NCI-H446 (cell line): ENCODE measurements at regions not wholly inside any gene's neighbourhood (a gene's known extent, or its start where the extent isn't known, plus 50 kb on each side); places are given as distances from the start of the nearest gene placed in this dataset.

ENCODE experiments used
- DNase-seq, 2 experiments: peaks; one replicate each; lab custom pipeline; 2025; lab: John Stamatoyannopoulos, UW

DNA sequence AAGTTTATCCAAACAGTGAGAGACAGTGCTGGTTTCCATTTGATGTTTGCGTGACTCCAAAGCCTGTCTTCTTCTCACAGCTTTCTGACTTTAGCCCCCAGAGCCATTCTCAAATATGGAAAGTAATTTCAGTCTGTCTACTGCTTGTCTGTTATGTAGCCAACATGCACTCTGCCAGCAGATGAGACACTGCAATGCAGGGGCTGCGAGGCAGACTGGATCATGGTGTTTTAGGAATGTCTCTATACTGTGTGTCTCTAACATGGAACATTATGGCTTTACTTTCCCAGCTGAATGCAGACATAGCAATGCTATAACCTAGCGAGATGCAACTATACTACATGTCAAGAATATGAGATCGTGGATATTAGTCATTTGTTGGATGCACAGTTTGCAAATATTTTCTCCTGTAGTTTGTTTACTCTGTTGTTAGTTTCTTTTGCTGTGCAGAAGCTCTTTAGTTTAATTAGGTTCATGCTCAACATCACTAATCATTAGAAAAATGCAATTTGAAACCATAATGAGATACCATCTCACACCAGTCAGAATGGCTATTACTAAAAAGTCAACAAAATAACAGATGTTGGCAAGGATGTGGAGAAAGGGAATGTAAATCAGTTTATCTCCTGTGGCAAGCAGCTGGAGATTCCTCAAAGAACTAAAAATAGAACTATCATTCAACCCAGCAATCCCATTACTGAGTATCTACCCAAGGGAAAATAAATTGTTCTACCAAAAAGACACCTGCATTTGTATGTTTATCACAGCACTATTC is 235.8 kb upstream of the TMTC1 start:
- DNase-seq = no peak

DNA sequence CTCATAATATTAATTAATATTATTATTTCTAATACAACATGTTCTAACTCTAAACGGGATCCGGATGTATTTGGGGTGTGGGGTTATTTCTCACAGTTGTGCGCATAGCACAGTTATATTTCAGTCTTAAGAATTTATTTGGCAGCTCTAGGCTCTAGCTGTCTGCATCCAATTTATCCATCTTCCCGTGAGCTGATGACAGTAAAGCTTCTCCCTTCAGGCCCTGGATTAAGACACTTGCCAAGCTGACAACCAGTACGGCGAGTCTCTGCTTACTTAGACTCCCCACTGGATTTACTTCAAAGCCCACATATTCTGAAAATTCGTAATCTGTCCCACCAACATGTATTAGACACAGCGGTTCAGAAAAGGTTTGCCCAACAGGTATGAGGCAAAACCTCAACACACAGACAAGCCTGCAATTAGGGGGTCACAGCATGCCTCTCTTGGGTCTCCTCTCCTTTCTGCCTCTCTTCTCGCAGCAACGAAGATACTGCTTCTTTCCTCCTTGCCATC is 232.9 kb upstream of the TMTC1 start:
- DNase-seq = no peak

DNA sequence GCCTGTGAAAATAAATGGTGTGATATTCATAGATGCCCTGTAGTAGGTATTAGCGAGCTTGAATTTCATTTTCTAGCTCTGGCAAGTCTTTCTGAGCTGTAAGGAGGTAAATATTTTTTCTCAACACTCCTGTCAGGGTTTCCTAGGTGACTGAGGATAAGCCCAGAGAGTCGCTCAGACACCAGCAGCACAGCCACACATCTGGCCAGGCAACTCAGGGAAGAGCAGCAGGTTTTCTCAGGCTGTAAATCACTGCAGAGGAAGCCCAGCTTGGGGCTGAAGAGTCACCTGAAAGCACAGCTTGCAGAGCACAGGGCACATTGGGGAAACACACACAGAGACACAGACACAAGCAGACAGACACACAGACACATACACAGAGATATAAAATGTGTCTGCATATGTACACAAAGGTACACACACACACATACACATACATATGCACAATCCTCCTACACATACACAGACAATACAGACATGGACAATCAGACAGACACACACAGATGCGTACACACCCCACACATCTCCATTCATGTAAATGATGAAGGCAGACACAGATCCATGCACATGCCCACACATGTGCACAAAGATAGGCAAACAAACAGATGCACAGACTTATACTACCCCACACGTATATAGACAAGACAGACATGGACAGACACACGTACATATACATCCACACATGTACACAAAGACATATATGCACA is 232.0 kb upstream of the TMTC1 start:
- DNase-seq = no peak

DNA sequence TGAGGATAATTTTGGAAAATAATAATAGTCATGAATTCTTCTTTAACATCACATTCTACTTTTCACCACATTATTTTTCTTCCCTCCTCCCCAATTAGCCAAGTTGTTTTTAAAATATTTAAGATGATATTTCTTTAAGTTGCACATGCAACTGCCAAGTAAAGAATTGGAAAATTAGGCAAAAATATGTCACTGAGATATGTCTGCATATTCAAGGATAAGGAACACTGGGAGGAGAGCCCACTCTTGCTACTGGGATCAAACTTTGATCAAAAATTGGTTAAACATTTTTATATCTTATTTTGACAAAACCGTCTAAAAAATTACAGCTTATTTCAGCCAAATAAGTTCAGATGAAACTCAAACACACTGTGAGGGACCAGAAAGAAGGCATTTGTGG is 231.2 kb upstream of the TMTC1 start:
- no peak for DNase-seq

DNA sequence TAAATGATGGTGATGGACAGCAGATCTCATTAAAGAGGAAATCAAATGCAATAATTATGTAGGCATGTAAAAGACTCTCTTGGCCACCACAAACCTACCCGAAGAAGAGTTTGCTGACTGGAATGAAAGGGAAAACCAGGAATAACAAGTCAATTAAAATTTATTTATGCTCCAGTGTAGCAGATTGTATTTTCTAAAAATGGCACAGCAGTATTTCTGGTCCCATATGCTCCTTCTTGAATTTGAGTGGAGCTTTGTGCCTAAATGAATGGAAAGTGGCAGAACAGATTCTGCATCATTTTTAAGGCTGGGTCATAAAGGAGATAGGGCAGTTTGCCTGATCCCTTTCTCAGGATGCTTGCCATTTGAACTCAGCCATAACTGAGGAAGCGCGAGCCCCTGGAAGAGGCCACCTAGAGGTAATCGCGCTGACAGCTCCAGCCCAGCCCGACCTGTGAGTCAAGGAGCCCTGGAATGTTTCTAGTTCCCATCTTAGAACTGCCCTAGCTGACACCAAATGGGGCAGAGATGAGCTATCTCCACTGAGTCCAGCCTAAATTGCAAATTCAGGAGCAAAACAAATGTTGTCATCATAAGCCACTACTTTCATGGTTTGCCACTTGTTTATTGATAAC is 229.2 kb upstream of the TMTC1 start:
- DNase-seq = no peak

DNA sequence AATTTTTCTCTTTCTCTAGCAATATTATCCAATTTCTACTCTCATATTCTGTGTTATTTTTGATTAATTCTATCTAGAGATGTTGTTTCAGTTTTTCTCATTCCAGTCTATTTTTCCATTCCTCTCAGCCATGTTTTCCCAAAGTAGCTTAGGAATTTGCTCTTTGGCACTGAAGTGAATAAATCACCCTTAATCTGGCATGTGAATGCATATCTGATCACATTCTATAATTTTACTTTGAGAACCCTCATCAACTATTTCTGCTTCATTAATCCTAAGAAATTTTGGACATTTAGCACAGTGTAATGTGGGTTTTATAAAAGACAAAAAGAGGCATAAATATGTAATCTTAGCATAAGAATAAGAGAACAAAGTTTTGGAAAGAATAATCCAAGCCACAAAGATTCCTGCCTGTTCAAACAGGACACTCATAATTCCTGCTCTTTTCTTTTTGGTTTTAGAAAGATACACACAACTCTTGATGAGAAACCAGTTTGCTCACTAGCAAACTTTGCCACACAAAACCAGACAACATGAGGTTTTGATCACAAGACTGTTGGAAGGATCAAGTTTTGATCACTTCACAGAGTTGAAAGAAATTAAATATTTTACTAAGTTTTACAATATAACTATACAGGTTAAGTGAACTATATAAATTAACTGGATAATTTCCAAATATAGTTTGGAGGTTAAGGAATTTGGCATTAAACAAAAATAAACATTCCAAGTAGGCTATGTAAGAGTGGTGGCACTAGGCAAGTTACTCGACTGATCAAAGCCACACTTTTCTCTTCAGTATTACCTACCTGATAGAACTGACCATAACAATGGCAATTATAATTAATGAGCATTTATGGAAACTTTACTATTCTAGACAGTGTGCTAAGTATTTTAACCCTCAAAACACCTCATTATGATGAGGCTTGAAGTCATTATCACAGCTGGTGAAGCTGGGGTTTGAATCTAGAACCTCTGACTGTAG is 226.6 kb upstream of the TMTC1 start:
- no peak for DNase-seq

DNA sequence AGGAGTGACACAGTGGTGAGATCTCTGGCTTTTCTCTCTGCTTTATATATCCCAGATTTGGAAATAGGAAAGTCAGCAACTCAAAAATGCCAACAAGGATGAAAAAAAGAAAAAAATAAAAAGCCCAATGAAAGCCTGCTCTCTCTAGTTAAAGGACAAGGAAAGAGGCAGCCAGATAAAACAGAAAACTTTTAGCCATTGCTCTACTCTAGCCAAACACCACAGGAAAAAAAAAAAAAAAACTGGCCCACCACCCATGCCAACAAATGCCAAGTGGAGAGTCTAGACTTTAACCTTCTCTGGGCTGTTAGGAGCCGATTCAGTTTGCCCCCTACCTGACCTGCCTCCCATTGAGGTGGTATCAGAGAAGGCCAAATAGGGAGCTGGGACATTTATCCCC is 222.3 kb upstream of the TMTC1 start:
- no peak for DNase-seq

DNA sequence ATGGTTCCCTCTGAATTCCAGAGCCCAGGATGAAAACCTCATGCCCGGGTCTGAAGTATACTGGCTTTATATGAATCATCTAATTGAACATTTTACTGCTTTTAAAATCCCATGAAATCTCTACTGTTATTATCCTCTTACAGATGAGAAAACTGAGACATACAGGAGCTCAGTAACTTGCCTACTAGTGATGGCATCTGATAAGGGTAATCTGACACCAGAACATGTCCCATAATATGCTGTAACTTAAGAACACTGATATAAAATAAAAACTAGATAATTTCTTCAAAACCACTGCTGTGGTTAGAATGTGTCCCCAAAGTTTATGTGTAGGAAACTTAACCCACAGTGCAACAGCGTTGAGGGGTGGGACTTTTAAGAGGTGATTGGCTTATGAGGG is 219.6 kb upstream of the TMTC1 start:
- DNase-seq = no peak

DNA sequence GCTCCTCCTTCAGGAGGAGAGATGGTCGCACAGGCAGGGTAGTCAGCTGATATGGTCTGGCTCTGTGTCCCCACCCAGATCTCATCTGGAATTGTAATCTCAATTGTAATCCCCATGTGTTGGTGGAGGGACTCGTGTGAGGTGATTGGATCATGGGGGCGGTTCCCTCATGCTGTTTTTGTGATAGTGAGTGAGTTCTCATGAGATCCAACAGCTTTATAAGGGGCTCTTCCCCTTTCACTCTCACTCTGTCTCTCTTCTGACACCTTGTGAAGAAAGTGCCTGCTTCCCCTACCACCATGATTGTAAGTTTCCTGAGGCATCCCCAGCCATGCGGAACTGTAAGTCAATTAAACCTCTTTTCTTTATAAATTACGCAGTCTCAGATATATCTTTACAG is 218.9 kb upstream of the TMTC1 start:
- DNase-seq = no peak

DNA sequence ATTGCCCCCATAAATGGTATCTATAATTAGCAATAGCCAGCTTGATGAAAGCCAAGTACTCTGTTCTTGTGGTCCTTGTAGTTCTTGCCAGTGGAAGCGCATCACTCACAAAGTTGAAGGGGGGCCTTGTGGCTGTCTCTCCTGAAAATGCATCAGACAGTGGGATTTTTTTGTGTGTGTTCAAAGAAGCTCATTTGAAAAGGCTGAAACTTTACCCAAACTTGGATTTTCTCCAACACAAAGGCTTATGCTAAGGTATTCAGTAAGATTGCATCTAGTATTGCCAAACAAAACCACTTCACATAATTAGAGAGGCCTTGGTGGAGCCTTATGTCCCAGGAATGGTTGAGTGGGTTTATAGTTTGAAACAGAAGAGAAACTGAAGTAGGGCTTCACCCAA is 216.7 kb upstream of the TMTC1 start:
- peak in 1 of 2 experiments; percentile 62 for DNase-seq

DNA sequence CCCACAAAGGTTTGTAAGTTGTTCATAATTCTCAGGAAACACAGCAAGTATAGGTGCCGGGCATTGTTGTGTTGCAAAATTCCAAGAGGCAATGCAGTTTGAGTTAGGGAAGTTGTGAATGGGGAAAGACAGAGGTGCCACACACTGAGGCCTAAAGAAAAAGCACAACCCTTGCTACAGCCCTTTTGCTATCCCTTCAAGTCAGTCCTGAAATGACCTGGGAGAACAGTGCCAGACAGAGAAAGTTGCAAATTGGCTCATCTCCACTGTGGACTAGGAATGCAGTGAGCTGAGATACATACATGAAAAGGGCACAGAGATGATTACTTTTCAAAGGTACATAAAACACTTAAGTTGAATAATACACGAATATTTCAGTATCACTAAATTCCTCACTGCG is 213.3 kb upstream of the TMTC1 start:
- DNase-seq = no peak

DNA sequence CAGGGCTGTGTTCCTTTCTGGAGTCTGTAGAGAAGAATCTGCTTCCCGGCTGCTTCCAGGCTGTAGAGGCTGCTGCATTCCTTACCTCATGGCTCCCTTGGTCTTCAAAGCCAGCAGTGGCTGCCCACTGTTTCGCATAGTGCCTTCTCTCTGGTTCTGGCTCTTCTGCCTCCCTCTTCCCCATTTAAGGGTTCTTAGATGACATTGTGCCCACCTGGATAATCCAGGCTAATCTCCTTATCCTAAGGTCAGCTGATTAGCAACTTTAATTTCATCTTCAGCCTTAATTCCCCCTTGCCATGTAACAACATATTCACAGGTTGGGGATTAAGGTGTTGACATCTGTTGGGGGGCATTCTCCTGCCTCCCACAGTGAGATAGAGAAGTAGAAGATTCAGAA is 208.6 kb upstream of the TMTC1 start:
- no peak for DNase-seq

DNA sequence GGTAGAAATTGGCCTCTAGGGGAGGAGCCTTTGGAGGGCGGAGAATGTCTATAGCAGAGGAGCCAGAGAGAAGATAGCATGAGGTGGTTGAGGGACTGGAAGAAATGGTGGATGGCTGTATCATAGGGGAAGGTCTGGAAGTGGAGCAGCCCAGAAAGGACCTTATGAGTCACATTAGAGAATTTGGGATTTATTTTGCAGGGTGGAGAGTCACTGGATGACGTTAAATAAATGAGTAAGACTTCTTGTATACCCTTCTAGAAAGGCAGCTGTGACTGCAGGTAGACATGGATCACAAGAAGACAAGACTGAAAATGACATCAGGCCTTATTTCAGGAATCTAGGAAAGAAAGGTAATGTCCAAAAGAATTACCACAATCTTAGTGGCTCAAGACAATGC is 208.2 kb upstream of the TMTC1 start:
- DNase-seq = no peak

DNA sequence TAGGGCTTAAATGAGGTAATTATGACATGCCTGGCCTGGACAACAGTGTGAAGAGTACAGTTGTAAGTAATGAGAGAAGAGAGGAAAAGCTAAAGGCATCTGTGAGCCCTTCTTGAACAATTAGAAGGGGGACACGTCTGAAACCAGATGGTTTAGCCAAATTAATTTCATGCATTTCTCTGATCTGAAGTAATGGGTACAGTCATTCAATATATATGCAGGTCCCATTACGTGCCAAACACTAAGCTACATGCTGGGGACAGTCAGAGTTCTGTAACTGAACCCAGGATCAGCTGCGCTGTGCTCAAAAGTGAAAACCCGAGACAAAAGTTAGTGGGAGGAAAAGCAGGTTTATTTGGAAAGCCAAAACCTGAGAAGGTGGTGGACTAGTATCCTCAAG is 207.2 kb upstream of the TMTC1 start:
- DNase-seq = no peak

DNA sequence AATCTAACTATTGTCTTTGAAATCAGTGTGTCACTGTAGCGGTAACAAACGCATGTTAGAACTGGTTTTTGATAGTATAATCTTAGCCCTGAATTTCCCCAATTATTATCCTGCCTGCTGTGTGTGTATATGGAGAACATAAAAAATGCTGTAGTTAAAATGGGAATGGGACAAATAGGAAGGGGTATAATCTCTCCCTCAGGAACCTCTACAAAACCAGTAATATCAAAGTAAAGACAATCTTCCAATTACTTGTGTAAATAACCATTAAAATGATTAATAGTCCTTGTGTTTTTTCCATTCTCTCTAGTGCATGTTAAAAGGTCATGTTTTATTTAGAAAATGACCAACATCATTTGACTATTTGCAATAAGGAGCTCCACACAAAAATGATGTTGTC is 200.1 kb upstream of the TMTC1 start:
- no peak for DNase-seq

DNA sequence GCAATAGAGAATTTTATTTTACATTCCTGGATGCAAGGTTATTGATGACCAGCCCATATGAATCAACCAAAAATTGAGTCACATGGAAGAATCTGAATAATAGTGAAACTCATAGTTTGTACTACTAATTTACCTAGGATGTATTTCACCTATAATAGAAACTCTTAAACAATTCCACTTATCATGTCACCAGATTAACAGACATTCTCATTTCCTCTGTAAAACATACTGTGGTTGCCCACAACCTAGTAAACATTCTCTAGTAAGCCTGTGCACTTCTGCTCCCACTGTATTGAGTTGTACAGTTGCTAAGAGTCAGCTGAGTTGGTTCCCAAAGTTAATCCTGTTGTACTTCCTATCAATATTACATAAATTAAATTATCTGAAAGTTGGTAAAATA is 196.6 kb upstream of the TMTC1 start:
- DNase-seq = no peak

DNA sequence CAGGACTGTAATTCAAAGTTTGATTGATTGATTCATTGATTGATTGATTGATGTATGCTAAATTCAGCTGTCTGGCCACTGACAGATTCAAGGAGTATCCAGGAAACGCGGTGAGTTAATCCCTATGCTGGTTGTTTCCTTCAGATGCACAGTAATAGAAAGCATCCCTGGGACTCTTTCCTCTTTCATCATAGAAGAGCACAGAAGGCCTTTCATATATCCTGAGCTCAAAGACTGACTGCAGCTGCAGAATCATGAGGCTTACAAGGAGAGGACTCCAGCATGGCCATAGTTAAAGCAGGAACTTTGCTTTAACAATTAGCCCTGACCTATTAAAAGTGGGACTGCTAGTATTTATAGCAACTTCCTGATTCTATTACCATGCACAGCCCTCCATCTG is 187.7 kb upstream of the TMTC1 start:
- no peak for DNase-seq

DNA sequence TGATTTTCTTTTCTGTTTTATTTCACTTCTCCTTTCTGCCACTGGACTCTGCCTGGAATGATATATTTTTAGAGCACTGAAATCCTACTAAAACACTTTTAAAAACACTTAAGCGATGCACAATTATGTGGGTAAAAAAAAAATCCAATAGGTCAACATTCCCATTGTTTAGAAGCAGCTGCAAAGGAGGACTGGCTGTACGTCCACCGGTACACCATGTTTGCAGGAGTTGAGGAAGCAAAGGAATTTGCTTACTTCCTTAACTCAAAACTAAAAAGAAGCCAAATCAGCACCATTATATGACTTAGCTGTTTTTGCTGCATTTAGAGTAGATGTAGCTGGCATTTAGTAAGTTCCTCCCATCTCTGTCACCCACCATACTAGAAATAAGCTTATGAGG is 186.8 kb upstream of the TMTC1 start:
- DNase-seq = no peak

DNA sequence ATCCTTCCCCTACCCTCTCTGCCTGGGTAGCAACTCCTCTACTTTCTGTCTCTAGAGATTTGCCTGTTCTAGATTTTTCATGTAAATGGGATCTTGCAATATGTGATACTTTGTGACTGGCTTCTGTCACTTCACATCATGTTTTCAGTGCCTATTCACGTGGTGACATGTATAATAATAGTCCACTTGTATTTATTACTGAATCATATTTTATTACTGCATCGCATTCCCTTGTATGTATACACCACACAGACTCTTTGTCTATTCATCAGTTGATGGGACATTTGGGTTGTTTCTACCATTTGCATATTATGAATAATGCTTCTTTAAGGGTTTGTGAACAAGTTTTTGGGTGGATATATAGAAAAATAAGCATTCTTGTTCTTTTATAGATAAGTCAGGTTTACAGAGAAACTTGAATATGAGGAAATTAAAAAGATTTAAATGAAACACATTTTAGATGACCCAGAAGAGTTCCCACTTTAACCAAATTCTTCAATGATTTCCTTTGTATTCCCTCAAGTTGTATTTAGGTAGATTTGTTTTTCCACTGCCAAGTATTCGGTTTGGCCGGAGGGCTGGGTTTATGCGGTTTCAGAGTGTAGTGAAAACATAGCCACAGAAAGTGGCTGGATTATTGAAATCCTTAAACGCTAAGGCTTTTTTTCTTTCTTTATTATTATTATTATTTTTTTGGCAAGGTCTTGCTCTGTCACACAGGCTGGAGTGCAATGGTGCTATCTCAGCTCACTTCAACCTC is 178.7 kb upstream of the TMTC1 start:
- DNase-seq = no peak

DNA sequence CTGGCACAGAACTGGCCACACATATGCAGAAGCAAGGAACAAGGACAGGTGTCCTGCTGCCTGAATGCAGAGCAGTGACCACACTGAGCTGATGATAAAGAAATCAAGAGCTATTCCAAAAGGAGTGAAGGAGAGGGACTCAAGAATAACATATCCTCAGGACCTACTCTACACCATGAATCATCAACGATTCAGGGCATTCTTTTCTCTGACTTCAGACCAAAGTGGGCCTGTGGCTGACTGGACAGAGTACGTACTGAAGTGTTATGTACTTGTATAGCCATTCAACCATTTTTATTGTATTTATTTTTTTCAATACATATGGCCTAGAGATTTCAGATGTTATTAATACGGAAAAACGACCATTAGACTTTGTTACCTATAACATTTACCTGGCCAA is 177.5 kb upstream of the TMTC1 start:
- no peak for DNase-seq

DNA sequence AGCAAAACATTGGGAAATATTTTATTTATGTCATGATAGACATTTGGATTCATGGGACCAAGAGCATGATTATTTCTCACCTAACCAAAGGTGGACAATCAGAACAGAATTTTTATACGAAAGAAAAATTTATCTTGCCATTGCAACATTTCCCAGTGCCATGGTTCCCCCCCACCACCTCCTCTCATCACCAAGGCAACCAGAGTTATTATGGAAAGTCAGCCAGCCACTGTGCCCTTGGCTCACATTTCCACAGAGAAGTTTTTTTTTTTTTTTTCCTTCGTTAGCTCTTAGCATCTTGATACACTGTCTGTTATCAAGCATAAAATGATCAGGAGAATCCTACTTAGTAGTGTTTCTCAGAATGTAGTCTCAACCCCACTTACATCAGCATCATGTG is 176.4 kb upstream of the TMTC1 start:
- no peak for DNase-seq
